ENCODE measurements at regions not wholly inside any gene's neighbourhood (a gene's known extent, or its start where the extent isn't known, plus 50 kb on each side); places are given as distances from the start of the nearest gene placed in this dataset.

GRCh38 chr13:79880818-79881217, 399.9 kb downstream of the NDFIP2 start:
- no peak for TF ChIP-seq EP300 (IDR thresholded peaks at IDR 0.05)
- no peak for TF ChIP-seq CTCF (IDR thresholded peaks at IDR 0.05)

All from gastroesophageal sphincter (tissue), 3 donors.